Fibroblast of pulmonary artery (primary cell): ENCODE measurements at regions not wholly inside any gene's neighbourhood (a gene's known extent, or its start where the extent isn't known, plus 50 kb on each side); places are given as distances from the start of the nearest gene placed in this dataset.

Experiments used
- DNase-seq: peaks from one replicate; pipeline ENCODE4 v3.0.0-alpha.2; 2010; ENCODE audit warnings: low read depth
- H3K4me3 ChIP-seq: replicated peaks from 2 replicates; pipeline ENCODE4 v1.5.1; 2011; ENCODE audit warnings: low read depth, mild to moderate bottlenecking, control low read depth, low read length, moderate library complexity
- CTCF ChIP-seq: IDR thresholded peaks from 2 replicates; pipeline ENCODE4 v1.5.1; 2011; ENCODE audit warnings: mild to moderate bottlenecking, control low read depth, low read length, inconsistent platforms; ENCODE audit errors: missing control alignments

GRCh38 chr5:155935723-155936122 lies 391.2 kb upstream of the SGCD start:
- no peak overlapping the region for H3K4me3 ChIP-seq
- DNase-seq = no peak
- TF ChIP-seq CTCF = no peak

GRCh38 chr5:155936520-155937406 lies 390.2 kb upstream of the SGCD start:
- no peak for DNase-seq
- no peak overlapping the region for H3K4me3 ChIP-seq
- no peak for TF ChIP-seq CTCF

GRCh38 chr5:155938051-155938450 lies 388.9 kb upstream of the SGCD start:
- no peak overlapping the region for H3K4me3 ChIP-seq
- DNase-seq = no peak
- TF ChIP-seq CTCF = no peak

- TF ChIP-seq CTCF = no peak
- H3K4me3 ChIP-seq = no peak overlapping the region
- DNase-seq = no peak
Observed at GRCh38 chr5:155941340-155941739, 385.6 kb upstream of the SGCD start.

GRCh38 chr5:155943516-155944407 lies 383.2 kb upstream of the SGCD start:
- H3K4me3 ChIP-seq = no peak overlapping the region
- peak; percentile 64 for TF ChIP-seq CTCF
- DNase-seq = peak; percentile 44

GRCh38 chr5:155947394-155948062 lies 379.4 kb upstream of the SGCD start:
- DNase-seq = no peak
- no peak for TF ChIP-seq CTCF
- no peak overlapping the region for H3K4me3 ChIP-seq
